Activated CD4-positive, alpha-beta T cell treated with anti-CD3 and anti-CD28 coated beads, Interleukin-2, amount 50 U/mL, for 16 hours (primary cell): ENCODE measurements at regions not wholly inside any gene's neighbourhood (a gene's known extent, or its start where the extent isn't known, plus 50 kb on each side); places are given as distances from the start of the nearest gene placed in this dataset.
"Not testable (repeated sequence)": the region's sequence is repeated elsewhere in the genome, so short reads cannot be mapped to it uniquely, and the experiment has no call there.

Experiments
- DNase-seq: peaks from one replicate; pipeline ENCODE4 v3.0.0-alpha.2; 2020

- DNase-seq = no peak
Observed at GRCh38 chr6:103720393-103720792, 1139.3 kb downstream of the HACE1 start.

- DNase-seq = no peak
Observed at GRCh38 chr6:103719545-103719944, 1140.2 kb downstream of the HACE1 start.

GRCh38 chr6:103715269-103715668 is 1144.5 kb downstream of the HACE1 start:
- DNase-seq = no peak

GRCh38 chr6:103709236-103709635 is 1150.5 kb downstream of the HACE1 start:
- DNase-seq = not testable (repeated sequence)

GRCh38 chr6:103707596-103708325 is 1152.0 kb downstream of the HACE1 start:
- no peak for DNase-seq

GRCh38 chr6:103699769-103700168 is 1160.0 kb downstream of the HACE1 start:
- no peak for DNase-seq

GRCh38 chr6:103687430-103687829 is 1172.3 kb downstream of the HACE1 start:
- no peak for DNase-seq

GRCh38 chr6:103680116-103680515 is 1179.6 kb downstream of the HACE1 start:
- DNase-seq = no peak

- DNase-seq = no peak
Observed at GRCh38 chr6:103677290-103677689, 1182.4 kb downstream of the HACE1 start.

GRCh38 chr6:103675807-103676406 is 1183.8 kb downstream of the HACE1 start:
- DNase-seq = no peak

GRCh38 chr6:103674790-103675189 is 1184.9 kb downstream of the HACE1 start:
- no peak for DNase-seq

GRCh38 chr6:103672169-103672568 is 1187.5 kb downstream of the HACE1 start:
- no peak for DNase-seq

GRCh38 chr6:103629613-103630012 is 1230.1 kb downstream of the HACE1 start:
- DNase-seq = no peak

- no peak for DNase-seq
Observed at GRCh38 chr6:103617642-103618041, 1242.1 kb downstream of the HACE1 start.

GRCh38 chr6:103587722-103588121 is 1272.0 kb downstream of the HACE1 start:
- no peak for DNase-seq

- DNase-seq = no peak
Observed at GRCh38 chr6:103578115-103578514, 1281.6 kb downstream of the HACE1 start.

- no peak for DNase-seq
Observed at GRCh38 chr6:103570431-103570830, 1289.3 kb downstream of the HACE1 start.

- no peak for DNase-seq
Observed at GRCh38 chr6:103554911-103555310, 1304.8 kb downstream of the HACE1 start.

GRCh38 chr6:103538381-103538780 is 1321.3 kb downstream of the HACE1 start:
- no peak for DNase-seq

- no peak for DNase-seq
Observed at GRCh38 chr6:103534814-103535213, 1324.9 kb downstream of the HACE1 start.

GRCh38 chr6:103534095-103534494 is 1325.6 kb downstream of the HACE1 start:
- DNase-seq = no peak

- no peak for DNase-seq
Observed at GRCh38 chr6:103522045-103522444, 1337.7 kb downstream of the HACE1 start.

GRCh38 chr6:103516336-103516735 is 1343.4 kb downstream of the HACE1 start:
- DNase-seq = no peak

- DNase-seq = no peak
Observed at GRCh38 chr6:103507052-103507451, 1352.7 kb downstream of the HACE1 start.

GRCh38 chr6:103505155-103505518 is 1354.6 kb downstream of the HACE1 start:
- no peak for DNase-seq
